NCI-H1417 treated with DMSO at 0.1 percent for 48 hours (cell line): ENCODE measurements at regions not wholly inside any gene's neighbourhood (a gene's known extent, or its start where the extent isn't known, plus 50 kb on each side); places are given as distances from the start of the nearest gene placed in this dataset.

ENCODE experiments used
- DNase-seq: peaks from one replicate; lab custom pipeline; 2025; lab: John Stamatoyannopoulos, UW

DNA sequence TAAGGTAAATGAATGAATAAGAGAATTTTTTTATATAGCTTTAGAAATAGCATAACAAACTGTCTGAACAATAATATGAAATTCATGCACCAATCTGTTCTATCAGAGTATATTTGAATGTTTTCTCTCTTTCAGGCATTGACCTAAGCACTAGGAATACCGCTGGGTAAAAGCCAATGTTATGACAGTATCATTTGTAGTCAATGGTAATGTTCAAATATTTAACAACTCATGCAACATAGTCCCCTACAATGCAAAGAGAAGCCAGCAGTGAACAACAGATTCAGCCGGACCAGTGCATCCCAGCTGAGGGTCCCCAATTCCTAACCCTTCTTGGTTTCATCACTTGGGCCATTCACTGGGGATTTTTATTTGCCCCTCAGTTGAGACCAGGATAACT, 52.6 kb upstream of the MYCBP2 start:
- DNase-seq, result no peak

DNA sequence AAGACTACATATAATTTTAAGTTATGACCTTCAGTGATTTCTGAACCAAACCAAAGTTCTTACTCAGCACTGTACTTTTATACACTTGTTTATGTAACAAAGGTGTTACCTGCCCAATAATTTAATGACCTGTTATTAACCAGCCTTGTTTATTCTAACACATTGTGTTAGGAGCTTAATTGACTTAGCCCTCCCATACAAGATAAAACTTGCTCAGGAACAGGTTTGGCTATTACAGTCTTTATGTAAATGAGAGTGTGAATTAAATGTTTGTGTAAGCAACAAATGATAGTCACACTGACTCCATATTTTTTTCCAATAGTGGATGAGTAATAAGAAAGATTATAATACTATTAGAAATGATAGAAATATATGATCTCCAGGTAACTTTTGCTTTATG, 51.8 kb upstream of the MYCBP2 start:
- peak; percentile 59 for DNase-seq

DNA sequence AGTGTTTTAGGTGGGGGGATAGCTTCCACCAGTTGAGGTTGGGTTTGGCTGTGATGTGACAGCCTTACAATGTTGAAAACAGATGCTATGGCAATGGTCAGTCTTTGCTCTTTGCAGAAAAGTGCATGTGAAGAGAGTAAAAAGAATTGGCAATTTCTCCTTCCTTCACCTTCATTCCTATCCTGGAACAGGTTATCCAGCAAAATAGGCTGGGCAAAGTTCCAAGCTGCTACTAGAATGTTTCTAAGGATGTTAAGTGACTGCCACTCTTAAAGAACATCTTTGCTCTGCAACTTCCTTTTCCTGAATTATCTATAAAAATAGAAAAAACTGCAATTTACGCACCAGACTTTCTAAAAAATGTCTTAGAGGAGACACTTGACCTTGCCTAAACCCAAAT, 50.1 kb upstream of the MYCBP2 start:
- DNase-seq, result no peak
